Common myeloid progenitor, CD34-positive (primary cell): ENCODE measurements at regions not wholly inside any gene's neighbourhood (a gene's known extent, or its start where the extent isn't known, plus 50 kb on each side); places are given as distances from the start of the nearest gene placed in this dataset.

Experiments used
- CTCF ChIA-PET: fragments of 350-600 bp; sonication (Branson Sonifier 250); formaldehyde crosslinking; loops from one replicate; lab custom pipeline; 2021; ENCODE audit warnings: antibody characterized with exemption; lab: Charles Lee
- POLR2A ChIA-PET: fragments of 350-600 bp; sonication (Branson Sonifier 250); formaldehyde crosslinking; loops from one replicate; lab custom pipeline; 2021; ENCODE audit warnings: antibody characterized with exemption; lab: Charles Lee
- DNase-seq, 3 donors: peaks; one replicate each; pipeline versions ENCODE4 v3.0.0 to v3.0.0-alpha.2; 2013
- H3K27ac ChIP-seq, 2 experiments: 1 replicate in 1 of 2; 2 replicates in 1 of 2; pipeline ENCODE4 v1.7.0; 2013; ENCODE audit warnings: inconsistent platforms in 2 of 2, low read length in 2 of 2, mild to moderate bottlenecking in 2 of 2, low read depth in 1 of 2, moderate library complexity in 1 of 2; ENCODE audit not compliant: severe bottlenecking in 2 of 2, insufficient read depth in 1 of 2, poor library complexity in 1 of 2
- H3K27me3 ChIP-seq, 5 experiments: replicated peaks in 2 of 5; 1 replicate in 3 of 5; 2 replicates in 2 of 5; pipeline versions ENCODE4 v1.6.1 to v1.7.0; 2013; ENCODE audit warnings: low read length in 4 of 5, mild to moderate bottlenecking in 2 of 5, moderate library complexity in 2 of 5, inconsistent platforms in 1 of 5; ENCODE audit not compliant: insufficient read depth in 5 of 5, control insufficient read depth in 4 of 5
- H3K36me3 ChIP-seq, 4 experiments: 1 replicate in 2 of 4; 2 replicates in 2 of 4; pipeline versions ENCODE4 v1.6.1 to v1.7.0; 2013; ENCODE audit warnings: low read length in 3 of 4, control low read depth in 1 of 4, mild to moderate bottlenecking in 1 of 4; ENCODE audit not compliant: control insufficient read depth in 4 of 4, insufficient read depth in 4 of 4
- H3K4me1 ChIP-seq, 4 experiments: 1 replicate in 3 of 4; 2 replicates in 1 of 4; pipeline versions ENCODE4 v1.6.1 to v1.7.1; 2013; ENCODE audit warnings: low read length in 3 of 4, mild to moderate bottlenecking in 3 of 4, control low read depth in 1 of 4, inconsistent platforms in 1 of 4, moderate library complexity in 1 of 4; ENCODE audit not compliant: control insufficient read depth in 4 of 4, insufficient read depth in 4 of 4; ENCODE audit errors: control extremely low read depth in 1 of 4
- H3K4me3 ChIP-seq, 7 experiments: 1 replicate in 4 of 7; 2 replicates in 3 of 7; pipeline versions ENCODE4 v1.5.1 to v1.7.0; 2013; ENCODE audit warnings: mild to moderate bottlenecking in 7 of 7, low read length in 6 of 7, moderate library complexity in 6 of 7, inconsistent platforms in 2 of 7, low read depth in 2 of 7, control low read depth in 1 of 7; ENCODE audit not compliant: insufficient read depth in 4 of 7, control insufficient read depth in 1 of 7; ENCODE audit errors: extremely low read depth in 1 of 7
- H3K9me3 ChIP-seq, 5 experiments: 1 replicate in 4 of 5; 2 replicates in 1 of 5; pipeline versions ENCODE4 v1.6.1 to v1.7.1; 2013; ENCODE audit warnings: low read length in 4 of 5, mild to moderate bottlenecking in 2 of 5, inconsistent platforms in 1 of 5, low read depth in 1 of 5, moderate library complexity in 1 of 5; ENCODE audit not compliant: control insufficient read depth in 4 of 5, insufficient read depth in 2 of 5; ENCODE audit errors: control extremely low read depth in 1 of 5
- WGBS: methylation state at CpG from one replicate; pipeline ENCODE4 v1.1.5; 2013; ENCODE audit not compliant: insufficient coverage; 5-methylcytosine and 5-hydroxymethylcytosine counted together

DNA sequence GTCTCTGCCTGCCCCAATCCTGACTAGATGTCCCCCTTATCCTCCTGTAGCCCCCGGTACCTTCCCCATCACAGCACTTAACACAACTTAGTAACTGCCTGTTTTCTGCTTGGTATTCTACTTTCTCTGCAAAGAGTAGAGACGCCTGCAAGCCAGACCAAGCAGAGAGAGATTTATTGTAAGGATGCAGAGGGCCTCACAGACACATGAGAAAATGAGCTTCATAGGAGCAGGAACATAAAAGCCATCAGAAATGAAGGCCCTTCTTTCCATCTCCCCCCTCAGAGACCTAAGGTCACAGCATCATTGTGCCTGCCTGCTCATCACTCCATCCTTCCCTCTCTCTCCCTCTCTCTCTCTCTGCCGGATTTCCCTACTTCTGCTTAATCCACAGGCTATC is 305.7 kb upstream of the NOCT start:
- Histone ChIP-seq H3K4me3 (no peak overlapping the region), H3K27me3 (peaks cover 0 to 3% (median 0%) of the 10 kb centered on the region in 5 experiments), H3K9me3 (no peaks in the 10 kb centered on the region), H3K4me1 (no peaks in the 10 kb centered on the region), H3K27ac (no peak overlapping the region), H3K36me3 (no peaks in the 10 kb centered on the region)
- WGBS: 36% methylated on average over 2 of the region's 3 CpGs
- ChIA-PET POLR2A (no interaction called here), CTCF (interaction anchor here (0.8 to 1.3 kb wide), 2 partner anchors 8 to 12 kb away, joined by 3 to 4 read pairs; no protein-coding TSS in a partner anchor)
- no peak for DNase-seq

GRCh38 chr4:138707746-138708677 is 307.6 kb upstream of the NOCT start:
- Histone ChIP-seq H3K4me1 (no peaks in the 10 kb centered on the region), H3K36me3 (no peaks in the 10 kb centered on the region), H3K27me3 (peaks cover 0 to 3% (median 0%) of the 10 kb centered on the region in 5 experiments), H3K9me3 (no peaks in the 10 kb centered on the region), H3K27ac (no peak overlapping the region), H3K4me3 (no peak overlapping the region)
- 98% methylated on average over 8 of the region's 8 CpGs for whole genome bisulfite sequencing
- ChIA-PET POLR2A (no interaction called here), CTCF (interaction anchor here (1.1 kb wide), 1 partner anchor 9 kb away, joined by 3 read pairs; no protein-coding TSS in a partner anchor)
- DNase-seq: no peak

GRCh38 chr4:138706201-138706600 is 309.4 kb upstream of the NOCT start:
- Histone ChIP-seq H3K27ac (no peak overlapping the region), H3K36me3 (no peaks in the 10 kb centered on the region), H3K4me3 (no peak overlapping the region), H3K27me3 (peaks cover 0 to 3% (median 0%) of the 10 kb centered on the region in 5 experiments), H3K4me1 (no peaks in the 10 kb centered on the region), H3K9me3 (no peaks in the 10 kb centered on the region)
- no peak for DNase-seq
- POLR2A ChIA-PET: no interaction called here
- CTCF ChIA-PET: no interaction called here
- WGBS: no CpG with 5 or more reads among the region's 2 CpGs

- Histone ChIP-seq H3K36me3 (no peaks in the 10 kb centered on the region), H3K27ac (no peak overlapping the region), H3K4me3 (no peak overlapping the region), H3K27me3 (no peaks in the 10 kb centered on the region), H3K9me3 (no peaks in the 10 kb centered on the region), H3K4me1 (peaks cover 0 to 13% (median 3%) of the 10 kb centered on the region in 4 experiments)
- WGBS: 80% methylated on average over 3 of the region's 3 CpGs
- POLR2A ChIA-PET: no interaction called here
- CTCF ChIA-PET: interaction anchor here (0.6 to 1.2 kb wide), 3 partner anchors 8 to 21 kb away, joined by 3 to 4 read pairs (median 3); no protein-coding TSS in a partner anchor
- no peak for DNase-seq
These were observed 313.3 kb upstream of the NOCT start for GRCh38 chr4:138702190-138702824.

- Histone ChIP-seq H3K27ac (no peak overlapping the region), H3K4me3 (peak overlapping the region in 2 of 7 experiments; percentile 36 to 37), H3K36me3 (no peaks in the 10 kb centered on the region), H3K27me3 (no peaks in the 10 kb centered on the region), H3K9me3 (no peaks in the 10 kb centered on the region), H3K4me1 (peaks cover 0 to 17% (median 3%) of the 10 kb centered on the region in 4 experiments)
- WGBS: 0% methylated on average over 3 of the region's 3 CpGs
- ChIA-PET POLR2A (no interaction called here), CTCF (interaction anchor here (1.0 to 1.2 kb wide), 2 partner anchors 10 to 11 kb away, joined by 3 read pairs; no protein-coding TSS in a partner anchor)
- peak in 2 of 3 donors; percentile 33 to 53 for DNase-seq
These were observed 316.9 kb upstream of the NOCT start for GRCh38 chr4:138698641-138699040.

DNA sequence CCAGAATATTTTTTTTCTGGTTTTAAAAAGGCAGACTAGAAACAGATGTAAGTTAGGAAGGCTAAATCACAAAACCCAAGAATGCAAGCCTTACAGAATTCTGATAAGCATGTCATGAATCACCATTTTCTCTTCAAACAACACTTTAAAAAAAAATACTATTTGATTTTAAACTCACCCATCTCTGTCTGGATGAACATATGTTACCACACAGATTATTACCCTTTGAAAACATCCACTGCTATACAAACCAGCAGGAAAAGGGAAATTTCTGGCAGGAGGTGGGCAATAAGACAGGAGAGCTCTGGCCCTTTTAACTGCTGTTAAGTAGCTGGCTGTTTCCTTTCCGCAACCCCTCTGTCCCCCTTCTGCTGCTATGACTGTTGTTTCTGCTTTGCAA is 317.7 kb upstream of the NOCT start:
- Histone ChIP-seq H3K36me3 (no peaks in the 10 kb centered on the region), H3K4me1 (peaks cover 0 to 17% (median 3%) of the 10 kb centered on the region in 4 experiments), H3K27ac (no peak overlapping the region), H3K4me3 (no peak overlapping the region), H3K27me3 (peaks cover 0 to 2% (median 0%) of the 10 kb centered on the region in 5 experiments), H3K9me3 (no peaks in the 10 kb centered on the region)
- 80% methylated on average over 1 of the region's 1 CpG for WGBS
- ChIA-PET POLR2A (no interaction called here), CTCF (interaction anchor here (1.2 kb wide), 1 partner anchor 12 kb away, joined by 3 read pairs; no protein-coding TSS in a partner anchor)
- peak in 2 of 3 donors; percentile 22 to 32 for DNase-seq
